ENCODE measurements at regions not wholly inside any gene's neighbourhood (a gene's known extent, or its start where the extent isn't known, plus 50 kb on each side); places are given as distances from the start of the nearest gene placed in this dataset.
A peak's percentile ranks its signal among the peaks of the same experiment; 100 is the strongest.

DNA sequence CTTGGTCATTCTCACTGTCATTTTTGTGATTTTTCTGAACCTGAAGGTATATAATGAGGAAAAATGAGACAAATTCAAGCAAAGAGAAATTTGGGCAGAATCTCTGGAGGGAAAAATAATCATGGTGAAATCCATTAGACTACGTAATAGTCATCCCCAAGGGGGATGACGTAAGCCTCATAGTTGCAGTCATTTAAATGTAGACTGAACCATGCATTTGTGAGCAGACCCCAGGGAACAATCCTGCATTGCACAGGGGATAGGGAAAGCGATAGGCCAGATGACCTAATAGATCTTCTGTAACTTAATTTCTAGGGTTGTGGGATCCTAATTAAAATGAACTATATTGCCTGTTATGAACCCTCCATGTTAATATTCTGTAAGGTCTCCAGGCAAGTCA, 167.4 kb upstream of the C1orf21 start:
- DNase-seq (ENCODE audit: low read depth, low spot score) = no peak

DNA sequence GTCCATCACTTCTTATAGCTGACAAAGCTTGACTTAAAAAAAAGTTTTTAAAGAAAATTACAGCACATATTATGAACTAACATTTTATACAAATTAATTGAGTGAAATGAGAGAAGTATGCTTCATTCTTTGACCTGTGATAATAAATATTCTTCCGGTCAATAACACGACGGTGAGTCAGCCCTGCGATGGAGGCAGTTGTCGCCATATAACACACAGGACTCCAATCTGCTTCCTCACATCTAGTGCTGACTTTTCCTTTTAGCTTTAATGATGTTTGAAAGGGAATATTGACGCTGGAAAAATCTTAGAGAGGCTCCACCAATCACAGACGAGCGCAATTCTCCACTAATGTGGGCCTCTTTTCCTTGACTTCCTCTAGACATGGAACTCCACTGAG, 166.9 kb upstream of the C1orf21 start:
- no peak for DNase-seq (ENCODE audit: low read depth, low spot score)

DNA sequence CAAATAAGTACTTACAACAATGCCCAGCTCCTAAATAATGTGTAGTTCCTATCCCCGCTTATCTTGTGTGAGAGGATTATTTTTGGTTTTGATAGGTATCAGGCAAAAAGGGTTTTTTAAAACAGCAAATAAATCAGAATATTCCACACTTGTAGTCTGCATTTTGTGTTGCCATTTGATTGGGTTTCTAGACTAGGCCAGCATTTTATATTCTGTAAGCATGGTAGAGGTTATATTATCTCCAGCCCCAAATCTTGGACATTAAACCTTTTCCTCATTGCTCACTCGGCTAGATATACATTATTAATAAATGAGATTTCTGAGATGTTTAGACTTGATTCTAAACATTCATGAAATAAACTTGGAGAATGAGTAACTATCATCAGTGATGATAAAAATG, 165.7 kb upstream of the C1orf21 start:
- no peak for DNase-seq (ENCODE audit: low read depth, low spot score)

DNA sequence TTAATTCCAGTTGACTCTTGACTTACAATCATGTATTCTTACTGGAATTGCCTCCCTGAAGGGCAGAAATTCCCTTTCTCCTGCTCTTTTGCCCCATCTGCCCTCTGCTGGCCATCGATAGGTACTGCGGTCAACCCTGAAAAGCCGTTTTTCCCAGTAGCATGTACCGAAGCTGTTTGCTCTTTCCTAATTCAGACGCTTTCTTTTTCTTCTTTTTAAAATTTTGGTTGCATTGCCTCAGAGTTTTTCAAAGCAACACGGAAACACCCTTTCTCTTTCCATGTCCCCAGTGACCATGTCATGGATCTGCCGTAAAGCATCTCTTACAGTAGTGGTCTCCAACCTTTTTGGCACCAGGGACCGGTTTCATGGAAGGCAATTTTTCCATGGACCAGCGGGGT, 164.2 kb upstream of the C1orf21 start:
- DNase-seq (ENCODE audit: low read depth, low spot score) = no peak

DNA sequence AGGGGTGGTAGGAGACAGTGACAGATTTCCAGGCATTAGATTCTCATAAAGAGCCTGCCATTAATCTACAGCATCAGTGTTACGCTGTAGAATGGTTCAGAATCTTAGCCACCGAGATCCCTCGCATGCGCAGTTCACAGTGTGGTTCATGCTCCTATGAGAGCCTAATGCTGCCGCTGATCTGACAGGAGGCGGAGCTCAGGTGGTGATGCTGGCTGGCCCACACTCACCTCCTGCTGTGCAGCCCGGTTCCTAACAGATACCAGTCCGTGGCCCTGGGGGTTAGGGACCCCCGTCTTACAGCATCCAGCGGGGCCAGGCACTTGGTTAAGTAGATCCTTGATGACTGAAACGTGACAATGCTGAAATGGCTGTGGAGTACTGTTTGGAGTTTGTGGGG, 163.6 kb upstream of the C1orf21 start:
- peak; percentile 35 for DNase-seq (ENCODE audit: low read depth, low spot score)

DNA sequence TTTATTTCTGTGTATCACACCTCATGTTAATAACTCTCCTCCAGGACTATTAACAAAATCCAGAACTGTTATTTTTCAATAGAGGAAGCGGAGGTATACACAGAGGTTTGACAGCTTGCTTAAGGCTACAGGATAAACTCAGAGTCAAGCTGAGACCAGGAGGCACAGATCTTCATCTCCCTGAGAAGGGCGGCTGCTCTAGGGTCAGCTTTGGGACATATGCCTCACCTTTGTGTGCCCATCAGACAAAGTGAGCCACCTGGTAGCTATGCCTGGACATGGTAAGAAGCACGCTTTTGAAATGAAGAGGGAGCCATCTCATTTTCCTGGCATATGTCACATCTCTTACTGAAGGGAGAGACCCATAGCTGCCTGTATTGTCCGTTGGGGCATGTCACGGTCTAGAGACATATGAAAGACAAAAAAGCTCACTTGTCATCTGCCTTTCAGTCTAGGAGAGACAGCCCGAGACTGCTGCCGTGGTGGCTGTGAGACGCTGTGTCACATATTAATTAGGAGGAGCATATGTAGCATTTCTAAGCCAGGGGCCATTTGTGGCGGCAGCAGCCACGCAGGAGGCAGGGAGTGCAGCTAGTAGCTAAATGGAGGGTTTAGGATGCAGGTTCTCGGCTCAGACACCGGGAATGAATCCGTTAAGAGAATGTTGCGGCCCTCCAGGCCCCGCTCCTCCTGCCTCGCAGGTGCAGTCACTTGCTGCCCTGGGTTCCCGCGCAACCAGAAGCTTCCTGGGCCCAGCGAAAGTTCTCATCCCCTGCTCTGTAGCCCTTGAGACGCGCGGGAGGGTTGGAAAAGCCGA, 161.3 kb upstream of the C1orf21 start:
- DNase-seq (ENCODE audit: low read depth, low spot score) = no peak

DNA sequence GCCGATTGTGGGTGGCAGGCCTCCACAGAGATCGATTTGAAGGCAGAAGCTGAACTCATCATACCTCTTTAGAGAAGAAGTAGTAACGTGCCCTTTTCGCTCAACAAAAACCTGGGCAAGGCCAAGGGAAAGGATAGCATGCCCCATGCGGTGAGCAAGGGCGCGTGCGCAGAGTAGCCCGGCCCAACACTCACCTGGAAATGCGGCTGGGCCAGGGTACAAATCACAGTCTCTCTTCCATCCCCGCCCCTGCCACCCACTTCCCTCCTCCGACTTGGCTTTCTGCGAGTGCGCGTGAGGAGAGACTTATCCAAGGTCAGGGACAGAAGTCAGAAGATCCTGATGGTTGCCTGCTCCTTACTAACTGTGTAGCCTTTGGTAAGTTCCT, 160.7 kb upstream of the C1orf21 start:
- DNase-seq (ENCODE audit: low read depth, low spot score) = no peak

DNA sequence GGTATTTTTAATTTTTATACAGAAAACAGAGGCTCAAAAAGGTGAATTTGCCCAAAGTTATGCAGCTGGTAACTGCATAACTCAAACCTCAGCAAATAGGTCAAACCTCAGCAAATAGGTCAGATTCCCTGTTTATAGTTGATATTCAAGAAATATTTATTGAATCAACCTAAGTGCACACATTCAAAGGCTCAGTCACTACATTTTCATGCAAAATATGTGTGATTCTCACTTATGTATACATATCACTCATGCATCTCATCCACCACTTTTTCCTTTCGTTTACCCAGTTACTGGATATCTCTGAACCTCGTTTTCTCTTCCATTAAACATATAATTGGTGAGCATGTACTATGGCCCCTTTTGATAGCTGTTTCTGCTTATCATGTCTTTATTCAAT, 158.3 kb upstream of the C1orf21 start:
- DNase-seq (ENCODE audit: low read depth, low spot score) = no peak

DNA sequence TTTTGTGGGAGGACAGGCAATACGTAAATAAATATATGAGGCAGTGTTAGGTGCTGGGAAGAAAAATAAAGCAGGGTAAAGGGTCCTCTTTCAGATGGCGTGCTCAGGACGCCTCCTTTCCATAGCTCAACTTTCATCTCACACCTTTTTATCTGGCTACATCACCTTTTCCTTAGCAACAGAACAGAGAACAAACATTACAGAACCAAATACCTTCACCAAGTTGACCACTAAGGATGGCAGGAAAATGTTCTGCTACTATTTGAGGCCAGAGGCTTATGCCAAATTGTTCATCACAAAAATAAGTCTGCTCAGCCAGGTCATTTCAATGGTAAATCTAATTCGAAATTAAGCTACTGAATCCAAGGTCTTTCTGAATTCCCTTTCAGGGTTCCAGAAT, 149.2 kb upstream of the C1orf21 start:
- DNase-seq (ENCODE audit: low read depth, low spot score) = no peak

DNA sequence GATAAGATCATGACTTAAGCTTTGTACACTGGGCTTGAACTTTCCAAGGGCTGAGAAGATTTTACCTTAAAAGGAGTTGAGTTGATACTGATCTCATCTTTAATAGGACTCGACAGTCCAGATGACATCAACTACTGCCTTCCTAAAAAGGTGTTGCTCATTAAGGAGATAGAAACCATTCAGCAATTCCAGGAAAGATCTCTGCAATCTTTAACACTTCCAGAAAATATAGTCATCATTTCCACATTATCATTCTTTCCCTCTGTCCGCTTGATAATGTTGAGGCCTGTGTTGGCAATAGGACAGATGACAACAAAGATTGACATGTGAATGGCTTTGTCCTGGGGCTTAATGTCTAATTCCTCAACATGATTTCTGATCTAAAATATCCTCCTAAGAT, 145.4 kb upstream of the C1orf21 start:
- no peak for DNase-seq (ENCODE audit: low read depth, low spot score)

DNA sequence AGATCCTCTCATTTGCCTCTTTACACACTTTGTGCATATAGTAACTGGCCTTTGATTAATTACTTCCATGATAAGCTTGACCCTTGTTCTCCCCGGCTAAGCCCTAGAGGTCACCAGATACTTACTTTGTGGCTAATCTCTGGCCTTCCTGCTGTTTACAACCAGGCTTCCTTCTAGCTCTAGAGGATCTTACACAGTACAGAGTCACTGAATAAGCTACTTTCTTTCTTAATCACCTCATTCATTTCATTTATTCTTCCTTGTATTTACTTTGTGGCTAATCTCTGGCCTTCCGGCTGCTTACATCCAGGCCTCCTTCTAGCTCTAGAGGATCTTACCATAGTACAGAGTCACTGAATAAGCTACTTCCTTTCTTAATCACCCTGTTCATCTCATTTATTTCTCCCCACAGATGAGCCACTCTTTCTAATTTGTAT, 144.3 kb upstream of the C1orf21 start:
- no peak for DNase-seq (ENCODE audit: low read depth, low spot score)

DNA sequence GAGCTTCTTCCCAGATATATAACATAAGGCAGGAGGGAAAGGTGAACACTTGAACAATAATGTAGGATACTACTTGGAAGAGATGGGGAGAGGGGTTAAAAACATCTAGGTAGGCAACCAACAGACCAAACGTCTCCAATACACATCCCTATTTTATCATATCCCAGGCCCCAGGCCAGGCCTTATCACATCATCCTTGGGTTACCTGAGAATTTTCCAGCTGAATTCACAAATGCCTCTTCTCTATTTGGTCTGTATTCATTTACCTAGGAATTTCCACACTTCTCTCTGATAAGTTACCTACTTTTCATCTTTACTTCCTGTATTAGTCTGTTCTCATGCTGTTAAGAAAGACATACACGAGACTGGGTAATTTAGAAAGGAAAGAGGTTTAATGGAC, 141.9 kb upstream of the C1orf21 start:
- no peak for DNase-seq (ENCODE audit: low read depth, low spot score)

DNA sequence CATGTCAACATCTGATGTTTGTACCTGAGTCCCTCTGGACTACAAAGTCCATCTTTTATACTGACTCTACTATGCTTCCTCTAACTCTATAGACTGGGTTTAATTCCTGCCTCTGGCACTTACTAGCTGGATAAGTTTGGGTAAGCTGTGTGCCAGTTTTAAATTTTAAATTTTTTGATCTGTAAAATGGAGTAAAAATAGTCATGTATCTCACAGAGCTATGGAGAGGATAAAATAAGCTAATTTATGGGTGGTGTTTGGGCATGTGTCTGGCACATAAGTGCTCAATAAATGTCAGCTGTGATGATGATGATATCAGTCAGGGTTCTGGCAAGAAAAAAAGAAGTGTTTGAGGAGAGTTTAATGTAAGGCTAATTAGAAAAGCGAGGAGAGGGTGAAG, 139.2 kb upstream of the C1orf21 start:
- DNase-seq (ENCODE audit: low read depth, low spot score) = no peak

DNA sequence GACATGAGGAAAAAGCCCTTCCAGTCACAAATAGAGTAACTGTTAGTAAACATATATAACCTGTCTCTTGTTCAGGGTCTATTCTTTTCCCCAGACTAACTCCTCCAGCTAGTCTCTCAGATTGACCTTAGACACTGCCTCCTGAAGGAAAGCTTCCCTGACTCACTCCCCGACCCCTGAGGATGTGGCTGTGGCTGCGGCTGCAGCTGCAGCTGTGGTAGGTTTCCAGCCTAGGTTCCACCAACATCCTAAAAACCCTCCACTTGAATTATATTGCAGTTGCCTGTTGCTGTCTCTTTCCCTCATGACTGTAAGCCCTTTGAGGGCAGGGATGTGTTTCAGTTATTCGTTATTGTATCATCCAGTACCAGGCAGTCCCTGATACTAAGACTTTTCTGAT, 132.9 kb upstream of the C1orf21 start:
- DNase-seq (ENCODE audit: low read depth, low spot score) = no peak

DNA sequence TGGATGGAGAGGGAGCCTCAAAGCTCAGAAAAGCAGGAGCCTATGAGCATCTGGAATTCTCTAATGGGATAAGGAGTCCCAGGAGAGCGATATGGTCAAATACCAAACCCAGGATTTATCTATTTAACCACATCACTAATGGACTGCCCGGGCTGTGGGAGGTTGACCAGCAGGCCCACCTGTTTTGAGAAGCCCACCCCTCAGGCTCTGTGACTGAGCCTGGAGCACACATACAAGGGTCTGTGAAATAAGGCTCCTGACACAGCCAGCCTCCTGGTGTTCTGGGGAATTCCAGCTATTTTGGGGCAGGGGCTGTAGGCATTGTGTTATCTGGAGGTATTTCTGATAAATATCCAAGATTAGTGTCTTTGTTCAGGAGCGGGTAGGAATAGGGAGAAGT, 132.0 kb upstream of the C1orf21 start:
- DNase-seq (ENCODE audit: low read depth, low spot score) = no peak

DNA sequence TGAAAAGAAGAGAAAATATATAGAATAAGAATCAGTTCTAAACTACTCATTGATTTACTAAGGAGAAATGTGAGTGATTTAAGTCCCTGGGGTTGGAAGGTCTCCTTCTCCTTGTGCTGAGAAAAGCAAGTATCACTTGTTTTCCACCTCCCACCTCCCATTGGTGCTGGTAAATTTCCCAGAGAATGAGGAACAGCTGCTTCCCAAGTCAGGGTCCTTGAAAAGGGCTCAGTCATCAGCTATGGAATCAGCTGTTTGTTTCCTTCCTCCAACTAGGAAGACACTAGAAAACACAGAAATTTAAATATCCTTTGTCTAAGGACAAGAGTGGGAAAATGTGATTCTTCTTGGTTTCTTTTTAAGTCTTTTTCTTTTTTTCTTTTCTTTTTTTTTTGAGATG, 131.3 kb upstream of the C1orf21 start:
- no peak for DNase-seq (ENCODE audit: low read depth, low spot score)

DNA sequence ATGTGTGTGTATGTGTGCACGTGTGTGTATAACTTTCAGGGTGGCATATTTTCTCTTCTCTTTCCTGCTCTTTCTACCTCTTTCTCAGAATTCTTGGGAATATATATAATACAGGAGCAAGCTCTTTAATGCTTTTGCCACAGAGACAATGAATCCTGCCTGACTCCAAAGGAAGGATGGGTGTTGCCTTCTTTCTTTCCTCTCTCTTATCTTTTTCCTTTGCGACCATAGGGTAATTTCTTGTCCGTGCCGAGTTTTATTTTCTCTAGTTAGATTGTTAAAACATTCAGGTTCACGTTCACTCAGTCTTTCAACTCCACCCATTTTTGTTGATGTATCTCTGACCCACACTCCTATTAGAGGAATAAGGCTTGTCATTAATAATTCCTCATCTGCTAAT, 129.0 kb upstream of the C1orf21 start:
- no peak for DNase-seq (ENCODE audit: low read depth, low spot score)

DNA sequence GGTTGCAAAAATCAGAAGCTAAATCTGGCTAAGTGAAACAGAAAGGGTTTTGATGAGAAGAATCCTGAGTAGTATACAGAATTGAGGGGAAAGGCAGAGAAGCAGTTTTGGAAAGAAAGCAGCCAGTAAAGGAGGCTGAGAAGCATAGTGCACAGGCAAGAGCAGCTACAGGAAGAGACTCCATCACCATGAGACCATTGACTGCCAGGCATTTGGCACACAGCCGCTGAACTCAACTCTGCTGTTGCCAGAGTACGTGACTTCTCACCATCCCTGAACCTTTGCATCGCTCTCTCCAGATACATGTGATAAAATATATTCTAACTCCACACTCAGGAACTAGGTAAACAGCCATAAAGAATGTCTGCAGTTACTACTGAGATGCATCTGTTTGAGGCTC, 128.3 kb upstream of the C1orf21 start:
- no peak for DNase-seq (ENCODE audit: low read depth, low spot score)

DNA sequence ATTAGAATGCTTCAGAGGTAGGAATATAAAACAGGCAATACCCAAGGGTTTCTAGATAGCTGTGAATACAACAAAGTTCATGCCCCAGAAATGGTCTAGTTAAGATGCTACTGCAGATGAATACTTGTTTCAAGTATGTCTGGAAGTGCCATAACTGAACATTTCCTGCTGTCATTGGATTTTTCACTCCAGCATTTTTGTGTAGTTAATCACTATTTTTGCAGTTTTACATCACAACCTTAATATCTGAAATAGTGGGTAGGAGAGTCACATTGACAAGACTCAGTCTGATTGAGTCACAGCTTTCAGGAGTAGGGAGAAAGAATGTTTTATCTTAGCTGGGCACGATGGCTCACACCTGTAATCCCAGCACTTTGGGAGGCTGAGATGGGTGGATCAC, 126.4 kb upstream of the C1orf21 start:
- no peak for DNase-seq (ENCODE audit: low read depth, low spot score)

DNA sequence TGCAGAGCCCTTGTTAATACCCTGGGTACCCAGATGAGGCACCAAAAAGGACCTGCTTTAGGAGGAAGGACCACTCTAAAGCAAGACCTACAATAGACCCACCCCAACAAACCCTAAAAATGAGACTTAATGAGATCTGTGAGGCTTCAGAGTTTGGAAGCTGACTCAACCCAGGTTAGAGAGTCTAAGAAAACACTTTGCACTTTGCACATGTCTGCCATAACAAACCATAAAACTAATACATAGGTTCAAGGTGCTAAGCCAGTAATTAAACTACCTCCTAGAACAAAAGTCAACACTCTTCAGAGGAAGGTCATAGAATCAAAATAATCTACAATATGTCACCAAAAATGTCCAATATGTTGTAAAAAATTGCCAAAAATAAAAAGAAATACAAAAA, 124.7 kb upstream of the C1orf21 start:
- DNase-seq (ENCODE audit: low read depth, low spot score) = no peak

DNA sequence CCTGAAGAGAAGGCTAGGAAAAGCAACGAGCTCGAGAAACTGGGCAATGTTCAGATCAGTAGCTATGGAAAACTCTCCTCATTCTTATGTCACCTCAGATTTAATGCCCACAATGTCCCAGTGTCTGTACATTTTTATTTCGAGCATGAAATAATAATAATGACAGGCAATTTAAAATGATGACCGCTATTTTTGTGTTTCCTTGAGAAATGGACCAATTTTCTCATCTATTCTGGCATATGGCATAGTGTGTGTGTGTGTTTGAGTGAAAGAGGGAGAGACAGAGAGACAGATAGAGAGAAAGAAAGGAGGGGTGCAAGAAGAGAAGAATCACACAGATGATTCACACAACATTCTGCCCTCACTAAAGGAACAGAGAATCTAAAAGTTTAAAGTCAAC, 119.1 kb upstream of the C1orf21 start:
- DNase-seq (ENCODE audit: low read depth, low spot score) = no peak

DNA sequence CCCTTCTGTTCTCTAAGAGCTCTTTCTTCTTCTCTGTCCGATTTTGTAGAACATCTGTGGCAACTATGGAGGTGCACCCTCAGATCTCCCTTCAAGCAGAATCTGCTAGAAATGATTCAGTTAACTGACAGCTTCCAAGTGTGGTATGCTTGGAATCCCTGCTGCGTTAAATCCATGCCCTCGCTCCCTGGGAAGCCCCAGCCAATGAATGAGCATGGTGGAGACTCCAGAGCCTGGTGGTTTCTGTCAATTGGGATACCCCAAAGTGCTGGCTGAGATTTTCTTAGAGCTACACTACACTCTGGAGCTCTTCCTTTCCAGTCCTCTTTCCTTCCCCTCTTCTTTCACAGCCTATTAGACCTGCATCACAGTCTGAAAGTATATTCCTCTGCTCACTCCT, 116.3 kb upstream of the C1orf21 start:
- no peak for DNase-seq (ENCODE audit: low read depth, low spot score)

DNA sequence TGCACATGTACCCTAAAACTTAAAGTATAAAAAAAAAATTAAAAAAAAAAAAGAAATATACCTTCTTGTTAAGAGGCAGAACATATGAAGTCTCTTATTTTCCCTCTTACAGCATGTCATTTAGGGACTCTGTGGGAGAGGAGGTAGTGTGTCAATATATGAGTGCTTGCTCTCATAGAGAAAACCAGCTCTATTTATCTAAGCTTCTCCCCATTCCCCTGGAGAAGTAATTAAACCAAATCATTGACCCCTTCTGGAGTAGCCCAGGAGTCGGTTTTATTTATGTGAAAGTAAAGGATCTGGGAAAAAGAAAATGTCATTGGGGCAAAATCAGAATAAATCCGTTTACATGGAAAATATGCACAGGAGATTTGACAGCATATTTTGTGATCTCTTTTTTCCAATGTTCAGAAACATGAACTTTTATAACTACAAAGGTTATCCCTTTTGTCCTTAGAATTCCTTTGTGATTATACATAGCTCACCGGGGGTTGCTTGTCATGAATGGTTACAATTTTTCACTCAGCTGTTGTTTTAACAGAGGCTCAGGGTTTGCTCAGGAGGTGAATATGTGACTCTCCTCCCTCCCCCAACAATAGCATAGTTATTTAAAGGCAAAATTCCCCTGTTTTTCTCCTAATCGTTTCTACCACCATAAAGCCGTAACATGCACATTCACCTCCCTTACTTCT, 114.5 kb upstream of the C1orf21 start:
- no peak for DNase-seq (ENCODE audit: low read depth, low spot score)

DNA sequence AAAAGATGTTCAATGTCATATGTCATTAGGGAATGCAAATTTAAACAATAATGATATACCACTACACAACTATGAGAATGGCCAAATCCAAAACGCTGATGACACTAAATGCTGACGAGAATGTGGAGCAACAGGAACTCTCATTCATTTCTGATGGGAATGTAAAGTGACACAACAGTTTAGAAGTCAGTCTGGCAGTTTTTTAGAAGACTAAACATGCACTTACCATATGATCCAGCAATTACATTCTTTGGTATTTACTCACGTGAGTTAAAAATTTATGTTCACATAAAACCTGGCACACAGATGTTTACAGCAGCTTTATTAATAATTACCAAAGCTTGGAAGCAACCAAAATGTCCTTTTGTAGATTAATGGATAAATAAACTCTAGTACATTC, 110.4 kb upstream of the C1orf21 start:
- DNase-seq (ENCODE audit: low read depth, low spot score) = no peak

Measured in iPS DF 19.7 (cell line).